Activated CD8-positive, alpha-beta memory T cell treated with anti-CD3 and anti-CD28 coated beads, Interleukin-2, amount 10 ng/mL, durations not matched to agents 7 days and 5 days (primary cell): ENCODE measurements at regions not wholly inside any gene's neighbourhood (a gene's known extent, or its start where the extent isn't known, plus 50 kb on each side); places are given as distances from the start of the nearest gene placed in this dataset.
A peak's percentile ranks its signal among the peaks of the same experiment; 100 is the strongest.

Source experiments
- ATAC-seq: fragments of 150-1000 bp; cut with Tn5 transposase; one replicate; pipeline ENCODE4 v1.10.0; 2021; ENCODE audit warnings: moderate library complexity
- CTCF ChIA-PET: fragments of 350-600 bp; sonication (Branson Sonifier 250); formaldehyde crosslinking; loops from one replicate; lab custom pipeline; 2021; ENCODE audit warnings: antibody characterized with exemption; lab: Charles Lee
- DNase-seq: peaks from one replicate; pipeline ENCODE4 v3.0.0-alpha.2; 2020
- H3K27ac Mint-ChIP-seq: one replicate; pipeline ENCODE4 v1.8.0; 2021; ENCODE audit warnings: mild to moderate bottlenecking, mixed read lengths
- H3K27me3 Mint-ChIP-seq: one replicate; pipeline ENCODE4 v1.8.0; 2021; ENCODE audit warnings: mixed read lengths
- H3K36me3 Mint-ChIP-seq: one replicate; pipeline ENCODE4 v1.8.0; 2021; ENCODE audit warnings: mild to moderate bottlenecking, mixed read lengths
- H3K4me1 Mint-ChIP-seq: one replicate; pipeline ENCODE4 v1.8.0; 2021; ENCODE audit warnings: mixed read lengths
- H3K4me3 Mint-ChIP-seq: one replicate; pipeline ENCODE4 v1.8.0; 2021; ENCODE audit warnings: mild to moderate bottlenecking, moderate library complexity, mixed read lengths
- H3K9me3 Mint-ChIP-seq: one replicate; pipeline ENCODE4 v1.8.0; 2022; ENCODE audit warnings: low read depth, mixed read lengths

GRCh38 chr2:57892920-57893319 is 153.7 kb upstream of the VRK2 start:
- no peak for ATAC-seq
- H3K9me3 Mint-ChIP-seq: no peaks in the 10 kb centered on the region
- no peaks in the 10 kb centered on the region for H3K27me3 Mint-ChIP-seq
- H3K4me1 Mint-ChIP-seq: no peaks in the 10 kb centered on the region
- H3K27ac Mint-ChIP-seq: no peak overlapping the region
- no peaks in the 10 kb centered on the region for H3K36me3 Mint-ChIP-seq
- CTCF ChIA-PET: no interaction called here
- no peak for DNase-seq
- H3K4me3 Mint-ChIP-seq: no peak overlapping the region

GRCh38 chr2:57893347-57893746 is 153.3 kb upstream of the VRK2 start:
- CTCF ChIA-PET: no interaction called here
- no peak for ATAC-seq
- H3K27me3 Mint-ChIP-seq: no peaks in the 10 kb centered on the region
- DNase-seq: no peak
- no peaks in the 10 kb centered on the region for H3K4me1 Mint-ChIP-seq
- no peaks in the 10 kb centered on the region for H3K36me3 Mint-ChIP-seq
- no peak overlapping the region for H3K4me3 Mint-ChIP-seq
- no peak overlapping the region for H3K27ac Mint-ChIP-seq
- H3K9me3 Mint-ChIP-seq: no peaks in the 10 kb centered on the region

GRCh38 chr2:57893786-57894185 is 152.8 kb upstream of the VRK2 start:
- CTCF ChIA-PET: no interaction called here
- no peaks in the 10 kb centered on the region for H3K9me3 Mint-ChIP-seq
- H3K36me3 Mint-ChIP-seq: no peaks in the 10 kb centered on the region
- DNase-seq: no peak
- H3K27ac Mint-ChIP-seq: no peak overlapping the region
- no peaks in the 10 kb centered on the region for H3K27me3 Mint-ChIP-seq
- H3K4me3 Mint-ChIP-seq: no peak overlapping the region
- H3K4me1 Mint-ChIP-seq: no peaks in the 10 kb centered on the region
- no peak for ATAC-seq

GRCh38 chr2:57894381-57894780 is 152.2 kb upstream of the VRK2 start:
- no peaks in the 10 kb centered on the region for H3K9me3 Mint-ChIP-seq
- ATAC-seq (no peak), DNase-seq (no peak)
- H3K36me3 Mint-ChIP-seq: no peaks in the 10 kb centered on the region
- no peak overlapping the region for H3K4me3 Mint-ChIP-seq
- H3K4me1 Mint-ChIP-seq: no peaks in the 10 kb centered on the region
- H3K27ac Mint-ChIP-seq: no peak overlapping the region
- CTCF ChIA-PET: no interaction called here
- peaks cover 4% of the 10 kb centered on the region for H3K27me3 Mint-ChIP-seq

- CTCF ChIA-PET: no interaction called here
- Mint-ChIP-seq H3K27me3 (peaks cover 4% of the 10 kb centered on the region), H3K27ac (no peak overlapping the region), H3K4me1 (peaks cover 5% of the 10 kb centered on the region), H3K9me3 (no peaks in the 10 kb centered on the region), H3K4me3 (no peak overlapping the region), H3K36me3 (no peaks in the 10 kb centered on the region)
- no peak for DNase-seq
- no peak for ATAC-seq
Observed at GRCh38 chr2:57897920-57898319, 148.7 kb upstream of the VRK2 start.

GRCh38 chr2:57899898-57900297 is 146.7 kb upstream of the VRK2 start:
- H3K27ac Mint-ChIP-seq: no peak overlapping the region
- peaks cover 5% of the 10 kb centered on the region for H3K4me1 Mint-ChIP-seq
- H3K4me3 Mint-ChIP-seq: no peak overlapping the region
- H3K27me3 Mint-ChIP-seq: peaks cover 4% of the 10 kb centered on the region
- CTCF ChIA-PET: no interaction called here
- H3K9me3 Mint-ChIP-seq: no peaks in the 10 kb centered on the region
- ATAC-seq (no peak), DNase-seq (no peak)
- no peaks in the 10 kb centered on the region for H3K36me3 Mint-ChIP-seq

- DNase-seq: no peak
- Mint-ChIP-seq H3K9me3 (no peaks in the 10 kb centered on the region), H3K36me3 (no peaks in the 10 kb centered on the region), H3K4me3 (no peak overlapping the region), H3K27ac (no peak overlapping the region), H3K4me1 (peaks cover 13% of the 10 kb centered on the region), H3K27me3 (peaks cover 4% of the 10 kb centered on the region)
- CTCF ChIA-PET: interaction anchor here (0.7 kb wide), 1 partner anchor 9 kb away, joined by 3 read pairs; no protein-coding TSS in a partner anchor
- ATAC-seq: no peak
Observed at GRCh38 chr2:57902578-57902977, 144.0 kb upstream of the VRK2 start.

- Mint-ChIP-seq H3K36me3 (peaks cover 11% of the 10 kb centered on the region), H3K27ac (no peak overlapping the region), H3K4me3 (no peak overlapping the region), H3K4me1 (peaks cover 24% of the 10 kb centered on the region), H3K9me3 (no peaks in the 10 kb centered on the region), H3K27me3 (no peaks in the 10 kb centered on the region)
- CTCF ChIA-PET: interaction anchor here (0.5 to 1.6 kb wide), 9 partner anchors 15 to 647 kb away, joined by 3 to 5 read pairs (median 4); no protein-coding TSS in a partner anchor
- no peak for DNase-seq
- peak; percentile 67 for ATAC-seq
Observed at GRCh38 chr2:57906152-57906732, 140.4 kb upstream of the VRK2 start.

- no peaks in the 10 kb centered on the region for H3K9me3 Mint-ChIP-seq
Observed at GRCh38 chr2:57907411-57907810, 139.2 kb upstream of the VRK2 start.

GRCh38 chr2:57908736-57909161 is 137.9 kb upstream of the VRK2 start:
- H3K27ac Mint-ChIP-seq: peak overlapping the region; percentile 81
- H3K36me3 Mint-ChIP-seq: peaks cover 11% of the 10 kb centered on the region
- ATAC-seq (peak; percentile 82), DNase-seq (no peak)
- CTCF ChIA-PET: no interaction called here
- H3K4me1 Mint-ChIP-seq: peaks cover 24% of the 10 kb centered on the region
- no peak overlapping the region for H3K4me3 Mint-ChIP-seq
- no peaks in the 10 kb centered on the region for H3K9me3 Mint-ChIP-seq
- no peaks in the 10 kb centered on the region for H3K27me3 Mint-ChIP-seq

More at GRCh38 chr2:57907411-57907810, 139.2 kb upstream of the VRK2 start:
- no peak overlapping the region for H3K4me3 Mint-ChIP-seq
- CTCF ChIA-PET: no interaction called here
- no peak for ATAC-seq
- H3K36me3 Mint-ChIP-seq: peaks cover 11% of the 10 kb centered on the region
- H3K4me1 Mint-ChIP-seq: peaks cover 24% of the 10 kb centered on the region
- DNase-seq: no peak
- peak overlapping the region; percentile 38 for H3K27ac Mint-ChIP-seq
- no peaks in the 10 kb centered on the region for H3K27me3 Mint-ChIP-seq

GRCh38 chr2:57918126-57918525 is 128.5 kb upstream of the VRK2 start:
- CTCF ChIA-PET: no interaction called here
- Mint-ChIP-seq H3K27ac (no peak overlapping the region), H3K36me3 (no peaks in the 10 kb centered on the region), H3K27me3 (peaks cover 15% of the 10 kb centered on the region), H3K4me1 (no peaks in the 10 kb centered on the region), H3K4me3 (no peak overlapping the region), H3K9me3 (no peaks in the 10 kb centered on the region)
- ATAC-seq (no peak), DNase-seq (no peak)

- no peaks in the 10 kb centered on the region for H3K9me3 Mint-ChIP-seq
- DNase-seq: no peak
- no peaks in the 10 kb centered on the region for H3K36me3 Mint-ChIP-seq
- no peak for ATAC-seq
- H3K27ac Mint-ChIP-seq: no peak overlapping the region
- H3K27me3 Mint-ChIP-seq: peaks cover 15% of the 10 kb centered on the region
- H3K4me3 Mint-ChIP-seq: no peak overlapping the region
- CTCF ChIA-PET: interaction anchor here (1.1 kb wide), 1 partner anchor 11 kb away, joined by 3 read pairs; no protein-coding TSS in a partner anchor
- H3K4me1 Mint-ChIP-seq: peaks cover 5% of the 10 kb centered on the region
Observed at GRCh38 chr2:57920342-57920939, 126.2 kb upstream of the VRK2 start.

- Mint-ChIP-seq H3K9me3 (peaks cover 18% of the 10 kb centered on the region), H3K27ac (no peak overlapping the region), H3K27me3 (no peaks in the 10 kb centered on the region), H3K4me1 (no peaks in the 10 kb centered on the region), H3K36me3 (peaks cover 2% of the 10 kb centered on the region), H3K4me3 (no peak overlapping the region)
- DNase-seq (no peak), ATAC-seq (no peak)
- CTCF ChIA-PET: no interaction called here
Observed at GRCh38 chr2:57934659-57935058, 111.9 kb upstream of the VRK2 start.

- Mint-ChIP-seq H3K9me3 (peaks cover 18% of the 10 kb centered on the region), H3K4me1 (no peaks in the 10 kb centered on the region), H3K36me3 (peaks cover 2% of the 10 kb centered on the region), H3K4me3 (no peak overlapping the region), H3K27ac (no peak overlapping the region), H3K27me3 (no peaks in the 10 kb centered on the region)
- CTCF ChIA-PET: no interaction called here
- DNase-seq (no peak), ATAC-seq (no peak)
Observed at GRCh38 chr2:57936216-57936615, 110.4 kb upstream of the VRK2 start.
